Suppressor macrophage treated with lipopolysaccharide for 4 hours (primary cell): ENCODE measurements at regions not wholly inside any gene's neighbourhood (a gene's known extent, or its start where the extent isn't known, plus 50 kb on each side); places are given as distances from the start of the nearest gene placed in this dataset.
A peak's percentile ranks its signal among the peaks of the same experiment; 100 is the strongest.

Experiments
- DNase-seq: peaks from one replicate; pipeline ENCODE4 v3.0.0-alpha.2; 2020

DNA sequence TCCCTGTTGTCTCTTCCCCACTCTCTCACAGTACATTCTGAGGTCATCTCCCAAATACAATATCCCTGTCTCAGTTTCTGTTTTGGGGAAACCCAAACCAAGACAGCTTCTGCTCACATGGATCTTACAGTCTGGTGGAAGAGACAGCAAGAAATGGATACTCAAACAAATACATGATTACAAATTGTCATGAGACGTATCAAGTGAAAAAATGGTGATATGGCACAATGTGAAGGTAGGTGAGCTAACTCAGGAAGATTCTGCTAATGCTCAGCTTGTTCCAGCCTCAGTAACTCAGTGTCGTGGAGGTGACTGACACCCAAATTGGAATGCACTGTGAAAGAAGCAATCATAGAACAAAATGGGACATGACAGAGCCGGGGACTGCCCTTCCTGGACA, 68.3 kb downstream of the CHST1 start:
- DNase-seq, result peak; percentile 5

DNA sequence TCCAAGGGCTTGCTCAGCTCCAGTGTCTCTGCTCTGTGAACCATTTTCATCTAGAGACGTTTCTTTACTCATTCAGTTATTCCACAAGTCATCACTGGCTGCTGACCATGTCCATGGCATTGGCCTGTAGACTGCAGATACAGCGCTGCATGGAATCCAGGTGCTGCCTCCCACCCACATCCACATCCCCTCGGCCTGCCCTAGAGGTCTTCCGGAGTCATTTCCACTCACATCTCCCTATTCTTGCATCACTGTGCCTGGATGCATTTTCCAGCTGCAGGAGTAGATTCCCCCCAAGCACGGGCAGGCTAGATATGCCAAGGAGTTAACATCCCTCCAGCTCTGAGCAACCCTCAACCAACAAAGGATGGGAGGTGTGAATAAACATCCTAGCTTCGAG, 68.9 kb downstream of the CHST1 start:
- DNase-seq, result no peak

DNA sequence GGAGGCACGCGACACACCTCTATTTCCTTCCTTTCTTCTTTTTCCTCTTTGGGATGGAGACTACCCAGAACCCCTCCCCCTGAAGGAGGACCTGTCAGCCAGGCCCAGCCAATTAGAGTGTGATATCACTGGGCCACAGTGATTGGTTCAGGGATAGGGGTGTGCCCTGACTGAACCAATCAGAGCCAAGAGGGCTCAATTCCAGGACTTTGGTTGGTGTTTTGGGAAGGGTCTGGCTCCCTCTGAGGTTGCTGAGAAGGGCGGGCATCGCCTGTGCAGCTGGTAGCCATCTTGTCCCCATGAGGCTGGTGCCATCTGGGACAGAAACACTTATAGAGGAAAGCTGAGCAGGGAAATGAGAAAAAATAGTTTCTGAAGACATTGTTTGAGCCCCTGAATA, 71.4 kb downstream of the CHST1 start:
- no peak for DNase-seq

DNA sequence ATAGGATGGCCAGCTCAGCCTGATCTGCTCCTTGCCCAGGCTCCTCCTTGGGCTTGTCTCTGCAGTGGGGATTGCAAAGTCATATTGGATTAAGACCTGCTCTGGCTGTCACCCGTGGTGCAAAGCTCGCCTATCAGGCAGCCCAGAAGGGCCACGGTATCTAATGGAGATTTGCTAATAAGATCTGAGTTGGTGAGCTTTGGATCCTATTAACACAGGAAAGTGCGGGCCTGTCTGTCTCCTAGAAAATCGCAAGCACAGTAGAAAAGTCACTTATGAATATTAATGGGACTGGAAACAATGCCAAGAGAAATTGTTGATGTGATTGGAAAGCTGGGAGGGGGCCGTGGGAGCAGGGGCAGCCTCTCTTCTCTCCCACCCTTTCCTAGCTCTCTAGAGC, 72.8 kb downstream of the CHST1 start:
- DNase-seq, result no peak

DNA sequence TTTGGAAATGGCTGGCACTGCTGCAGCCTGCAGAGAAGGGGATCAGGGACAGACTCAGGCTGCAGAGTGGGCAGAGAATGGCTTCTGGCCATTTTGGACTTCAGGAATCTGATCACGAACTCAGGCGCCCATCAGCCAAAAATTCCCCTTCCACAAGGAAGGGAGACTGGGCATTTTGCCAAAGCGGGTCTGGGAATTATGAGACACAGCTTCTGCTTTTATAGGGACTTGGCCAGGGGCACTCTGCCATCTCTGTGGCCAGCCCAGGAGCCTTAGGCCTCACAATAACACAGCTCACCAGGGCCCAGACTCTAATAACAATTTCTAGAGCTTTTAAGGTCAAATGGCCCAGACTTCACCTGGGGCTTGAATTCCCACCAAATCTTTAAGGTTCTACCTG, 74.7 kb downstream of the CHST1 start:
- peak; percentile 3 for DNase-seq

DNA sequence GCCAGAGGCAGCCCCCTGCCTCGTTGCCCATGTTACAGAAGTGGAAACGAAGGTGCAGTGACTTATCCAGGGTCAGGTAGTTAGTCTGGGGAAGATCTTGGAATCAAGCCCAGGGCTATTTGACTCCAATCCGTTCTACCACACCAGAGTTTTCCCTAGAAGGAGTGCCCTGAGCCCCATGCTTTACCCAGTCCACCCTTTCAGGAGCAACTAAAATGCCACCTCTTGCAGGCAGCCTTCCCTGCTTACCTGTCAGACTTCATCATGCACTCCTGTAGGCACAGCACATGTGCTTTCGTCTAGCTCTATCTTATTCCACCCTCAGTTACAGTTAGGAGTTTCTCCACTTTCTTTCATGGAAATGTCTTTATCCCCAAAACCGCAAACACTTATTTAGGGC, 80.2 kb downstream of the CHST1 start:
- DNase-seq, result no peak

DNA sequence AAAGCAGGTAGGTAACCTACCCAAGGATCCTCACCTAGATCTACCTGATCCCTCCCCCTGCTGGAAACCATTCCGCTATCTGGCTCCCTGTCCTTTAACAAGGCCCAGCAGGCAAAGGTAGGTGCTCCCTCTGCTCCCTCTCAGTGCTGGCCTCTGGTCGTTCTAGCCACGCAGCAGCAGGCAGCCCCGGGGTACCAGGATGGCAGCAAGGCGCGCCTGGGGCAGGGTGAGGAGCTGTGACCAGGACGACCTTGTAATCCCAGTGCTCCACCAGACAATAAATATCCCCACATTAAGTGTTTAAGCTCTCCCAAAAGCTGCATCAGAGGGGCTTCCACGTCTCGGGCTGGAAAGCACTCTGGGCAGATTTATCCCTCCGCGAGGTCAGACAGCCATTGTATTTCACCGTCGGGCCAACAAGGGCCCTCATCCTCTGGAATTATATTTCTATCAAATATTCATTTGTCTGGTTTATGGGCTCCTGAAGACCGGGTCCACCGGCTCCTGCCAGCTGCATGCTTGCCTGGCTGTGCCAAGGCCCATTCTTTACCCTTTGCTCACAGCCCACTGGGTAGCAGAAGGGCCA, 81.3 kb downstream of the CHST1 start:
- no peak for DNase-seq

DNA sequence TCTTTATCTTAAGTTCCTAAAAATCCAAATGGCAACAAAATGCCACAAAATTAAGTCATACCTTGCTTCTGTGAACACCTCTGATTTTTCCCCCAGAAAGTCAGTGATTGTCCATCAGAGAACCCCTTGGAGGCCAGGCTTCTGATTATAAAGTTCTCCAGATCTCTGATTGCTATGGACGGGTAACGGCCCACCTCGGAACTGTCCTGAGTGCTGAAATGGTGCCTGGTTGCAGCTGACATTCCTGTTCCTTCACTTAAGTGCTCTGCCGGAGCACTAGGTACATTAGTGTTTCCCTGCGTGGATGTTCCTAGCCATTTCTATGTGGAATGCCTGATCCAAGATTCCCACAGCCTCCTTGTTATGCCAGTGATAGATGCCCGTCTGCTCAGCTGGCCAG, 85.0 kb downstream of the CHST1 start:
- no peak for DNase-seq

DNA sequence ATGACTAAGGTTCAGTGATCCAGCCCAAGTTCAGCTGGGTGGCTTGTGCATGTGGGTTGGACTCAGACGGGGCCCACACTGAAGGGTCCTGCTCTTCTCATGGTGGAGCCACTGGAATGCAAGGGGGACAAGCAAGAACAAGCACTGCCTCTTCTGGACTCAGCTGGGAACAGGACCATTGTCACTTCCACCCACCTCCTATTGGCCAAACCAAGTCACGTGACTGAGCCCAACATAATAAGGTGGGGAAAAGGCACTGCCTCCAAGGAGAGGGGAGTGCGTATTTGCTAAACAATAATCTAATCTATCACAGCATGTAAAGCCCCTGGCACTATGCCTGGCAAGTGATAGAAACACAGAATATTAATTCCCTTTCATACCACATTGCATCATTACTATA, 87.1 kb downstream of the CHST1 start:
- no peak for DNase-seq

DNA sequence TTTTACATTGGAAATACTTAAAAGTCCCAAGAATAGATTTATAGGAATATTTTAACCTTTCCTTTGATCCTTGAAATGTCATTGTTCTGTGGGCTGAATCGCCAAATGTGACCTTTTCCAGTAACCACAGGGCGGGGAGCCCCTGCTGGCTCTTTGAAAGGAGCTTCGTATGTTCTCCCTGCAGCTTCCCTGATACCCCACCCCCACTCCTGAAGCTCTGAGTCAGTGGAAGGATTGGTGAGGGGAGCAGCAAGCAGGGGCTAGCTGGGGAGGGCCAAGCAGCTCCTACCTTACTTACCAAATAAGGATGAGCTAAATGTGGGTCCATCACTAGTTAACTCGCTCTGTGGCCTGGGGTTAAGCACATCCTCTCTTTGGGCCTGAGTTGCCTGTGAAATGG, 87.7 kb downstream of the CHST1 start:
- no peak for DNase-seq

DNA sequence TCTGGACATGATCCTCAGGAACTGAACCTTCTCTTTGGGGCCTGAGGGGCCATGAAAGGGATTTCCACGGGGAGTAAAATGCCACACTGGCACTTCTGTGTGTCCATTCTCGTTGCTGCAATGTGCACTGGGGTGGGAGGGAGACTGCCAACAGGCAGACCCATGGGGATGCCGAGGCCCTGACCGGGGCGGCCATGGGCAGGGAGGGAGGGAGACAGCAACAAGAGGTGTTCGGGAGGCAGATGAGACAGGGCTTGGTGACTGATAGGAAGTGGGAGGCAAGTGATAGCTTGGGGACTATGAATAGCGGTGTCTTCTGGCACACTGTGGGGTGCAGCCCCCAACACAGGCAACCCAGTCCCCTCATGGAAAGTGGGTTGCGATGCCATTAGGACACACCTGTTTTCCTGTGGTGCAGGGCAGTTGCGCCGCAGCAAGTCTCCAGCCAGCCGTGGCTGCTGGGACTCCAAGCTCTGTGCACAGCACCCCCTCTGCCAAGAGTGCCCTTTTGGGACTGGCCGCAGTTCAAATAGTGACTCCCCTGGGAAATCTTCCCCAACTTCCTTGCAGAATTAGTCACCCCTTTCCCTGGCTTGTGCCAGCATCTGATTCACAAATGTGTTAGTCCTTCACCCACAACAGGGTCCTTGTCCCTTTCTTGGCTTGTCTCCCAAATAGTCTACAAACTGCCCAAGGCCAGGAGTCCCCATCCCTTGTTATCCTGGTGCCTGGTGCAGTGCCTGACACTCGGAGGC, 88.8 kb downstream of the CHST1 start:
- DNase-seq, result no peak

DNA sequence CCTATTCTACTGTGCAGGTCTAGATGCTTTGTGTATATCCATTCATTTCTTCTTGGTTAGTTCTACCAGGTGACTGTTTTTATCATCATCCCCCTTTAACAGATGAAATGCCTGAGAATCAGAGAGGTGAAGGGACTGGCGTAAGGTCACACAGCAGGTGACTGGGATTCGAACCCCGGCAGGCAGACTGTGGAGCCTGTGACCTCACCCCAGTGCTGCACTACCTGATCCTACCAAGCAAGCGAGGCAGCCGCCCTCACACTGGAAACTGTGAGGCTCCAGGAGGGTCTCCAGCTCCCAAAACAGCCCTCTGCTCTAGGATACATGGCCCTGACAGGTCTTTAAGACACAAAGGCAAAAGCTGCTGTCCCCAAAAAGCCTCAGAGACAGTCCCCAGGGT, 91.7 kb downstream of the CHST1 start:
- no peak for DNase-seq

DNA sequence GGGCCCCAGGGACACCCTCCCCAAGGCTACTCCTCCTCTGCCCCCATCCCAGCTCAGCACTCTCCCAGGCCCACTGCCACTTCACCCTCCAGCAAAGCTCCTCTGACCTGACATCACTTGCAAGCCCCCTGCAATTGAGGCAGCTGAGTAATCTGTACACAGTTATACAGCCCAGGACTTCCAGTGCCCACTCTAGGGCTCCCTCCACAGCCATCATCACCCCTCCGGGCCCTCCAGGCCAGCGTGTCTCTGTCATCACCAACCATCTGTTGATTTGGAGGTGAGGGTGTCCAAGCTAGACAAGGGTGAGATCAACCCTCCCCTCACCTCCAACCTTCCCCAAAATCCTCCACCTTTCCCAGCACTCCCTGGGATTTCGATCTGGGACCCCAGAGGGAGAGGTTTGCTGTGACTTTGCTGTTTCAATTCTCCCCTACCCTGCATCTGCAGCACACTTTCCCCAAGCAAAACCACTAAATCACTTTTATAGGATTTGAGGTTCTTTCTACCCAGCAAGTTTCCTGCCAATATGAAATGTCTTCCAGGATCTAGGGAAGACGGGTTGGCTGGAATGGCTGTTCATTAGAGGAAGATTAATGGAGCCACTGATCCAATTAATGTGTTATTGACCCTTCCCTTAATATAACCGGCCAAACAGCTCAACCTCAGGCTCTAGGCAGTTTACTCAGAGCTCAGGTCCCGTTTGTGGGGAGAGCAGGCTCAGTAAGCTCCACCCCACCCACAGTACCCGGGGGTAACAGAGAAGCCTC, 92.9 kb downstream of the CHST1 start:
- DNase-seq, result no peak

DNA sequence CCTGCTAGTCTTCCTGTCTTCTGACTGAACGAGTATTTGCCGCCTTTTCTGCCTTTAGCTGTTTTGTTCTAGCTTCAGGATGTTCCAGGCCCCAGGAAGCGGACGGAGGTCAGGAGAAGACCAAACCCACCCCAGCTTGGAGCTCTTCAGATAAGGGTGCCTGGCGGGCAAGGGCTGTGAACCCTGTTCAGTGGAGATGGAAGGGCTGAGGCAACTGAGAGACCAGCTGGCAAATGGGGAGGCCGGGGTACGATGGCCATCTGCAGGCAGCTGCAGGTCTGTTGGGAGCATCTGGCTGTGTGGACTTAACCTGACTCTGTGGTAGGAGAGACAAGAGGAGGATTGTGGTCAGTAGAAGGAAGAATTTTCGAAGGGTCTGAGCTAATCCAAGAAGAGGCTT, 95.6 kb downstream of the CHST1 start:
- no peak for DNase-seq

DNA sequence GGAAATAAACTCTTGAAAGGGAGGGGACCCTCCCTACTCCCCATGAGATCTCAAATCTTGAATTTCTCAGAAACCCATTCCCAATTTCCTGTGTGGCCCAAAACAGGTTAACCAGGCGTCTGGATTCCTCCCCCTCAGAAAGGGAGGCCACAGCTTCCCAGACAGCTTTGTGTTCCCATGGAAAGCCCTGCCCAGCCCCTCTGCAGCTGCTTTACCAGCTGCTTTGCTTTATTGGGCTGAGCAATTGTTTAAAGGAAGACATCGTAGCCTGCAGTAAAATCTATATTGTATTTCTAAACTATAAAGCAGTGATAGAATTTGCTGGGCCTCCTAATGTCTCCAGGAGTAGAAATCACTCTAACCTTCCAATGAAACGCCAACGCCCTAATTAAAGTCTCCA, 97.4 kb downstream of the CHST1 start:
- no peak for DNase-seq

DNA sequence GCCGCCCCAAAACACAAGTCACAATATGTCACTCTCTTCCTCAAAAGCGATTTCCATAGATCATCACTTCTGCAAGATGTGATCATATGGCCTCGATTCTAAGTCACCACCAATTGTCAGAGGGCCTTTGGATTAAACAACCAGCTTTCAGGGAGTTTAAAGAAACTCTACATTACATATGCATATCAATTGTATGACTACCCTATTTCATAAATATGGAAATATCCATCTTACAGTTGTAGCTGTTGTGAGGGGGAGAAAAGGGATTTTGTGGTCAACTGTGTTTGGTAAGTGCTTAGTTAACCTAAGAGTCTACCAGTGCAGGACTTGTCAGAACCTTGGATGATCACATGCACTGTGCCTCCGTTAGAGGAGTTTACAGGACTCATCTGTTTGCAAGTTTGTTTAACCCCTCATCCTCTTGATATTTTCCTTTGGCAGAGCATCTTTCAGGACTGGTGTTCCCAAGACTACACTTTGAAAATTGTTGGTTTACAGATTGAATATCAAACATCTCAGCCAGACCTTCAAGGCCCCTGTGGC, 99.9 kb downstream of the CHST1 start:
- DNase-seq, result peak; percentile 14

DNA sequence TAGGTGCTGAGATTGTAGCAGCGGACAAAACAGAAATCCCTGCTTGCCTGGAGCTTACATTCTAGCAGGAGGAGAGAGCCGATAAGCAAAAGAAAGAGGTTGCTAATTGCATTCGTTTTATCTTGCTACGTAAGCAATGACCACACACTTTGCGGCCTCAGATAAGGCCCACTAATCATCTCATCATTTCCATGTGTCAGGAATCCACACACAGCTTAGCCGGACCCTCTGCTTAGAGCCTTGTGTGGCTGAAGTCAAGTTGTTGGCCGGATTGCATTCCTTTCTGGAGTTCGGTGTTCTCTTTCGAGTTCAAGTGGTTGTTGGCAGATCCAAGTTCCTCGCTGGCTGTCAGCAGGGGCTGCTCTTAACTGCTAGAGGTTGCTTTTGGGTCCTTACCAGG, 101.6 kb downstream of the CHST1 start:
- no peak for DNase-seq

DNA sequence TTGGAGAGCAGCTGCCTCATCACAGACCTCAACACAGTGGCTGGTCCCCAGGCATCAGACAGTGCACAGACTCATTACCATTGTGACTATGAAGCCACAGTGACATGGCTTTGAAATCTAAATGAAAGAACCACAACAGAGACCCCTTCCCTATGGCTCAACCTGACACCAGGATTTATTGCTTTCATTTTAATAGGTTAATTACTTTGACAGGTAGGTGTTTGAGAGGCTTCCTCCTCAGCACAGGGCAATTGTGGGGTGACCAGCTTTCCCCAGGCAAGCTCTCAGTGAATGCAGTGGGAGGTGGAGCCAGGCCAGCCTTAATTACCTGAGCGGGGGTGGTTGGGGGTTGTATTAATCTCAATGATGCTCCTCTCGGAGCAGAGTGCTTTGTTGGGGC, 102.3 kb downstream of the CHST1 start:
- no peak for DNase-seq

DNA sequence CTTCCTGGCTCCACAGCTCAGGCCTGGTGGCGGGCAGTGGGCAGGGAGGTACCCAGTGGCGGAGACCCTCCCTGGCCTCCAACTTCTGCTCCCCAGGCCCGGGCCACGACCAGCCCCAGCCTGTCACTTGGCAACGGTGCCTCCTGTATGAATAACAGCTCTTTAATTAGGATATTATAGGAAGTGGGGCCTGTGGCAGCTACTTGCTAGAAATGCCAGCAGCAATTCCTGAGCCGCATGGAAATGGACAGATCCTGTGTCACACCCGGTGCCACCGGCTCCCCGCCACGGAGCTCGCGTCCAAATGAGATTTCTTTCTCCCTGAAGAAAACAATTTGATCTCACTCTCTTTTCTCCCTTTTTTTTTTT, 104.5 kb downstream of the CHST1 start:
- no peak for DNase-seq

DNA sequence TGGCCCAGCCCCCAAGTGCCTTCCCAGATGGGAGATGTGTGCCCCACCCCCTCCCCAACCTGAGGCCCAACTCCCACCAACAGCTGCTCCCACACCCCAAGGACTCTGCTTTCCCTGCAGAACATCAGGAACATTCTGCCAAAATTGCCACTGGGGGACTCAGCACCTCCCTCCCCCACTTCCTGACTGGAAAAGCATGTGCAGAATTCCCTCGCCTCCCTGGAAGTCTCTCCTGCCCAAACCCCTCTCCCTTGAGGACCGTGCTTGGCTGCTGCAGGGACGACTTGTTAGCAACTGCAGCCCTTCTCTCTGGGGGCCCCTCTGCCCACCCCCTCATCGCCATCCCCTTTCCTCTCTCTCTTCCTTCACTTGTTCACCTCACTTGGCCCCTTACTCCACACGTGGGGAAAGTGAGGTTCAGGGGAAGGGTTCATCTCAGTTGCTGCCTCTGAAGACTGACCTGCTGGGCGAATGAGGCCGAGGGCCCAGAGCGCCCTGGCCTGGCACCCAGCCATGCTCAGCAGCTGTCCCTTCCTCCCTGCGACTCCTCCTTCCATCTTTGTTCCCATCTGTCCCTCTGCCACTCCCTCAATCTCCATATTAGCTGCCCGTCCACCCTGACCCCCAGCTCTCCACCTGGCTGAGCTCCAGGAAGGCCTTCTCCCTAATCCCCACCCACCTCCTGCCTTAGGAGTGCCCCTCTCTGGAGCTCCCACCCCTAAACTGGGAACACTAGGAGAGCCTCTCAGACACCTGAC, 105.1 kb downstream of the CHST1 start:
- no peak for DNase-seq

DNA sequence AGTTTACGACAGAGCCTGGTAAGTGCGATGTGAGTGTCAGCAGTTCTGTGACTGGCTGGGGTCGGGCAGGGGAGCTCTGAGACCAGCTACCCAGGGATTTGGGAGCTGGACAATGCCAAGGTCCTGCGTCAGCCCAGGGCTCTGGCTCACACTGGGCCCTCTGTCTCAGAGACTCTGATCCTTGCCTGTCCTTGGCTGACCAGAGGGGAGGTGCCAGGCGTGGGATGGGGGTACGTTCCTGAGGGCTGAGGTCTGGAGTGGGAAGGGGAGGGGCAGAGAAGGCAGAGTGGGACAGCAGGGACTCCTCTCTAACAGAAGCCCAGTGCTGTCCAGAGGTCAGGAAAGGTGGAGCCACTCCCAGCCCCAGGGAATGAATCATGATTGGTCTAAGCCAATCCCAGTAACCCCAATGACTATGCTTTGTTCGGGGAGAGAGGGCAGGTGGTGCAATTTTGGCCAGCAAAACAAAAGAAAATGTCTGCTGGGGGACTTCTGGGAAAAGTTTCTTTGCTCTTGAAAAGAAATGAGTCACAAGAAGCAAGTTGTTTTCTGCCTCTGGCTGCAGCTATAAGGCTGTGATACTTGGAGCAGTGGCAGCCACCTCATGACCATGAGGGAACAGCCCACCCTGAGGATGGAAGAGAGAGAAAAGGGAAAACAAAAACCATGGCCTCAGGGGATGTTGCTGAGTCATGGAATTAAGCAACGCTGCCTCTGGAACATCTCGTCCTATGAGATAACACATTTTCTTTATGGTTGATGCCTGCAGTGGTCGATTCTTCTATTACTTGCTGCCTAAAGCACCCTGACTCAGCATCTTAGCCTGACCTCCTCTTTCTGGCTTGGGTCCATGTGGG, 108.3 kb downstream of the CHST1 start:
- DNase-seq, result peak; percentile 20

DNA sequence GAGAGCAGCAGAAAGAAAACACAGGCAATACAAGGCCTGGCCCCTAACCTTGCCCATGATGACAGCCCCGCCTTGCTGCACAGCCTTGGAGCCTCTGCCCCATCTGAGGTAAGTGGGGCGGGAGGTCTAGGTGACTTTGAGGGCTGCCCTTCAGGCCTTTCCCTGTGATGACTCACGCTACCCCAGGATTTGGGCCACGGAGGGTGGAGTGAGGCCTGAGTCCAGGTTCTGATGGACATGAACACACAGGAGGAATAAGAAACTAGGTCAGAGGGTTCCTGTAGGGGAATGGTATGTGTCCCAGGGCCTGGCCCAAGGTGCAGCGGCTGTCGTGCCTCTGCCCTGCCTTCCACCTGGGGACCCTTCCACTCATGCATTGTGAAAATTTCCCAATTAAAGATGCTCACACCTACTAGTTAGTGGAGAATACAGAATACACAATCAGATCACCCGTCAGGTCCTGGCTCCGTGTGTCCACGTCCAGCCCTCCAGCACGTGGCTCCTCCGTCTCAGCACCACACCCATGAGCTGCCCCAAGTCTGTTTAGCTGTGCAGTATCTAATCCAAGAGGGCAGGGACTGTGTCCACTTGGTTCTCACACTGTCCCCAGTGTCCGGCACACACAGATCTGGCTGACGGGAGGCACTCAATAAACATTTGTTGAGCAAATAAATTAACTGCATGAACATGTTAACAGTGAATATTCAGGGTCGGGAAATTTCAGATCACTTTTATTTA, 111.0 kb downstream of the CHST1 start:
- no peak for DNase-seq
